IMR-90 (cell line): ENCODE measurements at regions not wholly inside any gene's neighbourhood (a gene's known extent, or its start where the extent isn't known, plus 50 kb on each side); places are given as distances from the start of the nearest gene placed in this dataset.

Experiments used
- ATAC-seq: fragments of 200-7000 bp; cut with Tn5 transposase; 2 replicates; pipeline ENCODE4 v1.9.1; 2020; ENCODE audit warnings: low read depth, mild to moderate bottlenecking, moderate library complexity
- BruUV-seq: library from RNA; stranded (reverse); fragments of 400-500 nt; replicated peaks from 2 replicates; lab custom pipeline; 2021; lab: Mats Ljungman, UMichigan
- CTCF ChIA-PET: fragments of 300-600 bp; formaldehyde crosslinking; extraction: SDS; loops from one replicate; lab custom pipeline; 2021; ENCODE audit warnings: antibody characterized with exemption; lab: Yijun Ruan, JAX
- POLR2A ChIA-PET: fragments of 300-600 bp; sonication (Branson Sonifier 250); formaldehyde crosslinking; loops from one replicate; lab custom pipeline; 2022; ENCODE audit warnings: antibody characterized with exemption; ENCODE audit not compliant: unreplicated experiment; lab: Charles Lee
- DNase-seq: peaks from one replicate; pipeline ENCODE4 v3.0.0; 2013
- H2AFZ ChIP-seq: replicated peaks from 2 replicates; pipeline ENCODE3; 2013; ENCODE audit warnings: low read length, mild to moderate bottlenecking; ENCODE audit not compliant: poor library complexity
- H2AK5ac ChIP-seq: 2 replicates; pipeline ENCODE4 v1.6.1; 2013; ENCODE audit warnings: low read depth, low read length, inconsistent platforms
- H2AK9ac ChIP-seq: replicated peaks from 2 replicates; pipeline ENCODE3; 2013; ENCODE audit warnings: mild to moderate bottlenecking, low read depth, low read length, moderate library complexity; ENCODE audit not compliant: poor library complexity
- H2BK120ac ChIP-seq: 2 replicates; pipeline ENCODE4 v1.6.1; 2013; ENCODE audit warnings: low read depth, low read length, inconsistent platforms
- H2BK15ac ChIP-seq: 3 replicates; pipeline ENCODE4 v1.6.1; 2013; ENCODE audit warnings: low read depth, low read length, inconsistent platforms
- H2BK20ac ChIP-seq: 2 replicates; pipeline ENCODE4 v1.6.1; 2013; ENCODE audit warnings: low read depth, mild to moderate bottlenecking, inconsistent platforms, low read length, moderate library complexity
- H2BK5ac ChIP-seq: 2 replicates; pipeline ENCODE4 v1.6.1; 2013; ENCODE audit warnings: mild to moderate bottlenecking, low read depth, low read length, inconsistent platforms; ENCODE audit not compliant: poor library complexity, severe bottlenecking
- H3K14ac ChIP-seq: replicated peaks from 2 replicates; pipeline ENCODE4 v1.6.1; 2013; ENCODE audit warnings: low read depth, low read length, inconsistent platforms
- H3K18ac ChIP-seq: 2 replicates; pipeline ENCODE4 v1.6.1; 2013; ENCODE audit warnings: low read depth, low read length, control low read depth
- H3K23ac ChIP-seq: 2 replicates; pipeline ENCODE4 v1.6.1; 2013; ENCODE audit warnings: low read depth, low read length, inconsistent platforms
- H3K27ac ChIP-seq: 2 replicates; pipeline ENCODE4 v1.5.1; 2013; ENCODE audit warnings: mild to moderate bottlenecking, control low read depth, low read length; ENCODE audit not compliant: insufficient read depth
- H3K27me3 ChIP-seq: 2 replicates; pipeline ENCODE4 v1.6.1; 2013; ENCODE audit warnings: low read length; ENCODE audit not compliant: control insufficient read depth, insufficient read depth
- H3K36me3 ChIP-seq: 2 replicates; pipeline ENCODE4 v1.6.1; 2013; ENCODE audit warnings: low read length, mixed read lengths; ENCODE audit not compliant: control insufficient read depth, insufficient read depth
- H3K4ac ChIP-seq: 2 replicates; pipeline ENCODE4 v1.6.1; 2013; ENCODE audit warnings: low read depth, low read length, inconsistent platforms
- H3K4me1 ChIP-seq: 2 replicates; pipeline ENCODE4 v1.6.1; 2013; ENCODE audit warnings: low read length, mixed read lengths; ENCODE audit not compliant: control insufficient read depth, insufficient read depth
- H3K4me2 ChIP-seq: 2 replicates; pipeline ENCODE4 v1.6.1; 2013; ENCODE audit warnings: low read depth, mild to moderate bottlenecking, control low read depth, low read length, moderate library complexity
- H3K4me3 ChIP-seq: 2 replicates; pipeline ENCODE4 v1.5.1; 2013; ENCODE audit warnings: low read depth, mild to moderate bottlenecking, control low read depth, low read length, moderate library complexity; ENCODE audit not compliant: insufficient read depth
- H3K56ac ChIP-seq: 2 replicates; pipeline ENCODE4 v1.6.1; 2013; ENCODE audit warnings: low read length, inconsistent platforms; ENCODE audit not compliant: insufficient read depth; ENCODE audit errors: extremely low read depth
- H3K79me1 ChIP-seq, 2 experiments: 2 replicates each; pipeline ENCODE4 v1.6.1; 2013; ENCODE audit warnings: low read length in 2 of 2, inconsistent platforms in 1 of 2, low read depth in 1 of 2
- H3K9ac ChIP-seq: 2 replicates; pipeline ENCODE4 v1.6.1; 2013; ENCODE audit warnings: low read depth, low read length, control low read depth
- H3K9me1 ChIP-seq: 2 replicates; pipeline ENCODE4 v1.6.1; 2013; ENCODE audit warnings: low read length, inconsistent platforms; ENCODE audit not compliant: insufficient read depth
- H3K9me3 ChIP-seq: 2 replicates; pipeline ENCODE4 v1.6.1; 2013; ENCODE audit warnings: low read length; ENCODE audit not compliant: control insufficient read depth, insufficient read depth
- H4K20me1 ChIP-seq: 2 replicates; pipeline ENCODE4 v1.6.1; 2013; ENCODE audit warnings: low read length, inconsistent platforms; ENCODE audit not compliant: insufficient read depth
- H4K5ac ChIP-seq: 2 replicates; pipeline ENCODE4 v1.6.1; 2013; ENCODE audit warnings: mild to moderate bottlenecking, low read depth, low read length, control low read depth
- H4K8ac ChIP-seq, 2 experiments: 2 replicates each; pipeline ENCODE4 v1.6.1; 2013; ENCODE audit warnings: low read depth in 2 of 2, low read length in 2 of 2, control low read depth in 1 of 2, inconsistent platforms in 1 of 2
- H4K91ac ChIP-seq: 2 replicates; pipeline ENCODE4 v1.6.1; 2013; ENCODE audit warnings: low read depth, low read length, inconsistent platforms; ENCODE audit not compliant: insufficient read depth
- BHLHE40 ChIP-seq: fragments of 150-350 bp; IDR thresholded peaks from 2 replicates; pipeline ENCODE4 v1.6.1; 2016; ENCODE audit warnings: mild to moderate bottlenecking, low read depth, low read length
- CEBPB ChIP-seq: IDR thresholded peaks from 2 replicates; pipeline ENCODE4 v1.6.1; 2012; ENCODE audit warnings: low read depth, low read length, improper control_type of control experiment
- CHD1 ChIP-seq: IDR thresholded peaks from 2 replicates; pipeline ENCODE4 v1.6.1; 2012; ENCODE audit warnings: low read depth, low read length, improper control_type of control experiment
- FOS ChIP-seq: fragments of 150-350 bp; IDR thresholded peaks from 2 replicates; pipeline ENCODE4 v1.6.1; 2016; ENCODE audit warnings: low read depth, low read length
- MAFK ChIP-seq: IDR thresholded peaks from 2 replicates; pipeline ENCODE4 v1.6.1; 2012; ENCODE audit warnings: low read depth, low read length, improper control_type of control experiment
- MAZ ChIP-seq: IDR thresholded peaks from 2 replicates; pipeline ENCODE4 v1.6.1; 2012; ENCODE audit warnings: low read depth, mild to moderate bottlenecking, low read length, improper control_type of control experiment, moderate library complexity, borderline replicate concordance
- MXI1 ChIP-seq: IDR thresholded peaks from 2 replicates; pipeline ENCODE4 v1.6.1; 2012; ENCODE audit warnings: low read depth, mild to moderate bottlenecking, low read length, moderate library complexity, borderline replicate concordance
- NFE2L2 ChIP-seq: fragments of 150-350 bp; IDR thresholded peaks from 2 replicates; pipeline ENCODE4 v1.6.1; 2016; ENCODE audit warnings: low read depth, mild to moderate bottlenecking, low read length
- POLR2A ChIP-seq: IDR thresholded peaks from 2 replicates; pipeline ENCODE4 v1.6.1; 2012; ENCODE audit warnings: mild to moderate bottlenecking, low read depth, low read length
- RAD21 ChIP-seq: IDR thresholded peaks from 2 replicates; pipeline ENCODE4 v1.6.1; 2012; ENCODE audit warnings: low read length, improper control_type of control experiment
- RCOR1 ChIP-seq: IDR thresholded peaks from 2 replicates; pipeline ENCODE4 v1.6.1; 2012; ENCODE audit warnings: mild to moderate bottlenecking, low read length, improper control_type of control experiment; ENCODE audit not compliant: insufficient replicate concordance
- RFX5 ChIP-seq: IDR thresholded peaks from 2 replicates; pipeline ENCODE4 v1.8.0; 2012; ENCODE audit warnings: low read depth, mild to moderate bottlenecking, low read length, moderate library complexity
- SMC3 ChIP-seq: fragments of 150-350 bp; IDR thresholded peaks from 2 replicates; pipeline ENCODE4 v1.6.1; 2016; ENCODE audit warnings: low read depth, mild to moderate bottlenecking, antibody characterized with exemption, low read length, moderate library complexity
- WGBS, 2 experiments: methylation state at CpG; one replicate each; pipeline versions ENCODE4 v1.1.5 to v1.1.7; 2013; ENCODE audit warnings: missing lambda C conversion rate in 2 of 2; ENCODE audit not compliant: insufficient read length in 1 of 2; ENCODE audit errors: extremely low coverage in 2 of 2; 5-methylcytosine and 5-hydroxymethylcytosine counted together
- dilution Hi-C: fragments of 300-500 bp; cut with HindIII; formaldehyde crosslinking; loops from one replicate; pipeline ENCODE4 v1.14.3; 2018; ENCODE audit warnings: low sequenced_read_pairs; ENCODE audit not compliant: unreplicated experiment
- in situ Hi-C: fragments of 300-500 bp; cut with MboI; formaldehyde crosslinking; loops from 3 replicates; pipeline ENCODE4 v1.14.3; 2019; ENCODE audit warnings: low sequenced_read_pairs, inconsistent platforms, mixed read lengths
- intact Hi-C: fragments of 100-400 bp; cut with micrococcal nuclease; formaldehyde crosslinking; loops from 2 replicates; pipeline ENCODE4 v1.10.0; 2022
- TF ChIP-seq, protein P1 (sequence below): fragments of 150-350 bp; IDR thresholded peaks from 2 replicates; pipeline ENCODE4 v1.6.1; 2017; ENCODE audit warnings: mild to moderate bottlenecking, antibody characterized with exemption, low read length, low read depth
- TF ChIP-seq, protein P2 (sequence below): fragments of 150-350 bp; IDR thresholded peaks from 2 replicates; pipeline ENCODE4 v1.6.1; 2016; ENCODE audit warnings: low read depth, mild to moderate bottlenecking, low read length, moderate library complexity, borderline replicate concordance
- TF ChIP-seq, protein P3 (sequence below): conservative IDR thresholded peaks from 2 replicates; pipeline ENCODE4 v1.5.1; 2012; ENCODE audit warnings: mild to moderate bottlenecking, low read depth, low read length, improper control_type of control experiment

DNA sequence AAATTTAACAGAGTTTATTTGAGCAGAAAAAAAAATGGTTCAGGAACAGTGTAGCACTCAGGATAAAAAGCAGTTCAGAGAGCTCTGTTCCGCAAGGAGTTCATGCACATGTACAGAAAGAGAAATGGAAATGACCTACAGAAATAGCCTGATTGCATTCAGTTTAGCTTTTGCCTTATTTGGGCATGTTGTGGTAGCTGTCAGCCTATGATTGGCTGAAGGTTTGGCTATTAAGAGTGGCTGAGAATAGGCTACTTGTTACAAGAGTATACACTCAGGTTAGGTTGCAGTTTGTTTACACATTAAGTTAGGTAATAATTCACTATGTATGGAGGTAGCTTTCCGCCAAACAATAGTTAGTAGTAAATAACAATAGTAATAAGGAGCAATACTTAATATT lies 511.0 kb upstream of the TMPRSS15 start:
- H3K9me3 ChIP-seq = peaks cover 13% of the 10 kb centered on the region
- CTCF ChIA-PET = no interaction called here
- dilution Hi-C loops = no loop called here

More for the DNA sequence above, 511.0 kb upstream of the TMPRSS15 start:
- H3K4ac ChIP-seq = no peak overlapping the region
- H2AK9ac ChIP-seq = no peak overlapping the region
- WGBS, 2 experiments = no CpG with 5 or more reads among the region's 2 CpGs
- no TSS peak for BruUV-seq
- no peaks in the 10 kb centered on the region for H3K4me1 ChIP-seq
- H2BK120ac ChIP-seq = no peak overlapping the region
- ATAC-seq = no peak
- no peak overlapping the region for H2BK5ac ChIP-seq
- H4K8ac ChIP-seq = no peak overlapping the region
- H3K36me3 ChIP-seq = no peaks in the 10 kb centered on the region
- in situ Hi-C loops (no loop called here), intact Hi-C loops (no loop called here)
- H3K56ac ChIP-seq = no peak overlapping the region
- H3K4me2 ChIP-seq = no peak overlapping the region
- no peaks in the 10 kb centered on the region for H3K27me3 ChIP-seq
- H4K91ac ChIP-seq = no peak overlapping the region
- no peak for TF ChIP-seq RFX5
- no peak for TF ChIP-seq FOS
- TF ChIP-seq POLR2A = no peak
- TF ChIP-seq, protein P1, sequence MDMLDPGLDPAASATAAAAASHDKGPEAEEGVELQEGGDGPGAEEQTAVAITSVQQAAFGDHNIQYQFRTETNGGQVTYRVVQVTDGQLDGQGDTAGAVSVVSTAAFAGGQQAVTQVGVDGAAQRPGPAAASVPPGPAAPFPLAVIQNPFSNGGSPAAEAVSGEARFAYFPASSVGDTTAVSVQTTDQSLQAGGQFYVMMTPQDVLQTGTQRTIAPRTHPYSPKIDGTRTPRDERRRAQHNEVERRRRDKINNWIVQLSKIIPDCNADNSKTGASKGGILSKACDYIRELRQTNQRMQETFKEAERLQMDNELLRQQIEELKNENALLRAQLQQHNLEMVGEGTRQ = no peak
- TF ChIP-seq SMC3 = no peak
- TF ChIP-seq MXI1 = no peak
- no peak for TF ChIP-seq CEBPB
- no peak for TF ChIP-seq MAFK
- TF ChIP-seq, protein P2, sequence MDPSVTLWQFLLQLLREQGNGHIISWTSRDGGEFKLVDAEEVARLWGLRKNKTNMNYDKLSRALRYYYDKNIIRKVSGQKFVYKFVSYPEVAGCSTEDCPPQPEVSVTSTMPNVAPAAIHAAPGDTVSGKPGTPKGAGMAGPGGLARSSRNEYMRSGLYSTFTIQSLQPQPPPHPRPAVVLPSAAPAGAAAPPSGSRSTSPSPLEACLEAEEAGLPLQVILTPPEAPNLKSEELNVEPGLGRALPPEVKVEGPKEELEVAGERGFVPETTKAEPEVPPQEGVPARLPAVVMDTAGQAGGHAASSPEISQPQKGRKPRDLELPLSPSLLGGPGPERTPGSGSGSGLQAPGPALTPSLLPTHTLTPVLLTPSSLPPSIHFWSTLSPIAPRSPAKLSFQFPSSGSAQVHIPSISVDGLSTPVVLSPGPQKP = no peak
- no peak for TF ChIP-seq RCOR1
- no peak for TF ChIP-seq NFE2L2
- TF ChIP-seq, protein P3, sequence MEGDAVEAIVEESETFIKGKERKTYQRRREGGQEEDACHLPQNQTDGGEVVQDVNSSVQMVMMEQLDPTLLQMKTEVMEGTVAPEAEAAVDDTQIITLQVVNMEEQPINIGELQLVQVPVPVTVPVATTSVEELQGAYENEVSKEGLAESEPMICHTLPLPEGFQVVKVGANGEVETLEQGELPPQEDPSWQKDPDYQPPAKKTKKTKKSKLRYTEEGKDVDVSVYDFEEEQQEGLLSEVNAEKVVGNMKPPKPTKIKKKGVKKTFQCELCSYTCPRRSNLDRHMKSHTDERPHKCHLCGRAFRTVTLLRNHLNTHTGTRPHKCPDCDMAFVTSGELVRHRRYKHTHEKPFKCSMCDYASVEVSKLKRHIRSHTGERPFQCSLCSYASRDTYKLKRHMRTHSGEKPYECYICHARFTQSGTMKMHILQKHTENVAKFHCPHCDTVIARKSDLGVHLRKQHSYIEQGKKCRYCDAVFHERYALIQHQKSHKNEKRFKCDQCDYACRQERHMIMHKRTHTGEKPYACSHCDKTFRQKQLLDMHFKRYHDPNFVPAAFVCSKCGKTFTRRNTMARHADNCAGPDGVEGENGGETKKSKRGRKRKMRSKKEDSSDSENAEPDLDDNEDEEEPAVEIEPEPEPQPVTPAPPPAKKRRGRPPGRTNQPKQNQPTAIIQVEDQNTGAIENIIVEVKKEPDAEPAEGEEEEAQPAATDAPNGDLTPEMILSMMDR = no peak
- no peak for TF ChIP-seq RAD21
- TF ChIP-seq CHD1 = no peak
- no peak for TF ChIP-seq MAZ
- TF ChIP-seq BHLHE40 = no peak
- H3K79me1 ChIP-seq = no peaks in the 10 kb centered on the region
- H2BK15ac ChIP-seq = no peak overlapping the region
- H3K23ac ChIP-seq = no peak overlapping the region
- no peak overlapping the region for H2BK20ac ChIP-seq
- H3K9ac ChIP-seq = no peak overlapping the region
- no peak overlapping the region for H3K14ac ChIP-seq
- H3K27ac ChIP-seq = no peak overlapping the region
- no peak overlapping the region for H3K18ac ChIP-seq
- no peak overlapping the region for H2AFZ ChIP-seq
- H4K20me1 ChIP-seq = no peaks in the 10 kb centered on the region
- H2AK5ac ChIP-seq = no peak overlapping the region
- DNase-seq = no peak
- POLR2A ChIA-PET = no interaction called here
- H3K9me1 ChIP-seq = no peaks in the 10 kb centered on the region
- no peak overlapping the region for H3K4me3 ChIP-seq
- no peak overlapping the region for H4K5ac ChIP-seq
